GM18907 (cell line): ENCODE measurements at regions not wholly inside any gene's neighbourhood (a gene's known extent, or its start where the extent isn't known, plus 50 kb on each side); places are given as distances from the start of the nearest gene placed in this dataset.

Experiments
- ATAC-seq: cut with Tn5 transposase; IDR thresholded peaks from one replicate; pipeline ENCODE4 v1.9.1; 2021; ENCODE audit warnings: mild to moderate bottlenecking, moderate library complexity; ENCODE audit not compliant: unreplicated experiment

- ATAC-seq = no peak
These were observed 60.8 kb upstream of the PPARA start for GRCh38 chr22:46089426-46090035.

GRCh38 chr22:46090036-46090591 lies 60.2 kb upstream of the PPARA start:
- no peak for ATAC-seq

GRCh38 chr22:46090631-46091201 lies 59.6 kb upstream of the PPARA start:
- ATAC-seq = no peak

- no peak for ATAC-seq
These were observed 58.9 kb upstream of the PPARA start for GRCh38 chr22:46091277-46091977.

- no peak for ATAC-seq
These were observed 58.3 kb upstream of the PPARA start for GRCh38 chr22:46092011-46092410.

GRCh38 chr22:46092670-46093410 lies 57.5 kb upstream of the PPARA start:
- ATAC-seq = no peak

- no peak for ATAC-seq
These were observed 56.5 kb upstream of the PPARA start for GRCh38 chr22:46093796-46094195.

GRCh38 chr22:46094676-46095075 lies 55.6 kb upstream of the PPARA start:
- ATAC-seq = no peak

- ATAC-seq = no peak
These were observed 54.3 kb upstream of the PPARA start for GRCh38 chr22:46096051-46096450.

GRCh38 chr22:46096706-46097230 lies 53.6 kb upstream of the PPARA start:
- no peak for ATAC-seq

- no peak for ATAC-seq
These were observed 52.9 kb upstream of the PPARA start for GRCh38 chr22:46097268-46097900.

GRCh38 chr22:46098525-46099475 lies 51.5 kb upstream of the PPARA start:
- no peak for ATAC-seq

- no peak for ATAC-seq
These were observed 50.6 kb upstream of the PPARA start for GRCh38 chr22:46099740-46100139.

- no peak for ATAC-seq
These were observed 49.8 kb upstream of the PPARA start for GRCh38 chr22:46100401-46101105.
